DMS 273 (cell line): ENCODE measurements at regions not wholly inside any gene's neighbourhood (a gene's known extent, or its start where the extent isn't known, plus 50 kb on each side); places are given as distances from the start of the nearest gene placed in this dataset.
A peak's percentile ranks its signal among the peaks of the same experiment; 100 is the strongest.

Experiments
- DNase-seq: peaks from one replicate; lab custom pipeline; 2025; ENCODE audit not compliant: unreplicated experiment; lab: John Stamatoyannopoulos, UW

- DNase-seq = no peak
Measured at GRCh38 chr16:86414991-86415740, 95.2 kb upstream of the FOXF1 start.

GRCh38 chr16:86418981-86419380 lies 91.3 kb upstream of the FOXF1 start:
- no peak for DNase-seq

- DNase-seq = no peak
Measured at GRCh38 chr16:86419518-86419917, 90.8 kb upstream of the FOXF1 start.

- no peak for DNase-seq
Measured at GRCh38 chr16:86421995-86422394, 88.3 kb upstream of the FOXF1 start.

GRCh38 chr16:86424398-86424797 lies 85.9 kb upstream of the FOXF1 start:
- DNase-seq = no peak

- no peak for DNase-seq
Measured at GRCh38 chr16:86424985-86425384, 85.3 kb upstream of the FOXF1 start.

GRCh38 chr16:86426063-86426642 lies 84.2 kb upstream of the FOXF1 start:
- no peak for DNase-seq

- DNase-seq = no peak
Measured at GRCh38 chr16:86427433-86427851, 82.9 kb upstream of the FOXF1 start.

- peak; percentile 34 for DNase-seq
Measured at GRCh38 chr16:86428729-86429517, 81.4 kb upstream of the FOXF1 start.

- no peak for DNase-seq
Measured at GRCh38 chr16:86429663-86430062, 80.7 kb upstream of the FOXF1 start.

- no peak for DNase-seq
Measured at GRCh38 chr16:86430814-86431213, 79.5 kb upstream of the FOXF1 start.

GRCh38 chr16:86431540-86431939 lies 78.8 kb upstream of the FOXF1 start:
- DNase-seq = no peak

- no peak for DNase-seq
Measured at GRCh38 chr16:86432048-86432447, 78.3 kb upstream of the FOXF1 start.

- DNase-seq = no peak
Measured at GRCh38 chr16:86432691-86433090, 77.6 kb upstream of the FOXF1 start.

GRCh38 chr16:86436466-86437185 lies 73.7 kb upstream of the FOXF1 start:
- DNase-seq = no peak

- DNase-seq = no peak
Measured at GRCh38 chr16:86437348-86437747, 73.0 kb upstream of the FOXF1 start.

- DNase-seq = no peak
Measured at GRCh38 chr16:86442703-86443102, 67.6 kb upstream of the FOXF1 start.

GRCh38 chr16:86443508-86444147 lies 66.7 kb upstream of the FOXF1 start:
- no peak for DNase-seq

- DNase-seq = no peak
Measured at GRCh38 chr16:86444261-86444660, 66.1 kb upstream of the FOXF1 start.

GRCh38 chr16:86444661-86445060 lies 65.7 kb upstream of the FOXF1 start:
- no peak for DNase-seq

GRCh38 chr16:86446279-86446678 lies 64.0 kb upstream of the FOXF1 start:
- no peak for DNase-seq
